GM12875 (cell line): ENCODE measurements at regions not wholly inside any gene's neighbourhood (a gene's known extent, or its start where the extent isn't known, plus 50 kb on each side); places are given as distances from the start of the nearest gene placed in this dataset.

Experiments
- H3K4me3 ChIP-seq: one replicate; pipeline ENCODE4 v1.5.1; 2011; ENCODE audit warnings: low read depth, low read length, control low read depth
- CTCF ChIP-seq: IDR thresholded peaks from 2 replicates; pipeline ENCODE4 v1.5.1; 2011; ENCODE audit warnings: low read depth, mild to moderate bottlenecking, control low read depth, inconsistent platforms, low read length, moderate library complexity, borderline replicate concordance; ENCODE audit not compliant: insufficient read depth

GRCh38 chr20:40161391-40161790, 527.6 kb downstream of the MAFB start:
- H3K4me3 ChIP-seq, result no peak overlapping the region
- TF ChIP-seq CTCF, result no peak

- peak; percentile 87 for TF ChIP-seq CTCF
- H3K4me3 ChIP-seq, result no peak overlapping the region
Measured at GRCh38 chr20:40160097-40160550, 528.9 kb downstream of the MAFB start.

DNA sequence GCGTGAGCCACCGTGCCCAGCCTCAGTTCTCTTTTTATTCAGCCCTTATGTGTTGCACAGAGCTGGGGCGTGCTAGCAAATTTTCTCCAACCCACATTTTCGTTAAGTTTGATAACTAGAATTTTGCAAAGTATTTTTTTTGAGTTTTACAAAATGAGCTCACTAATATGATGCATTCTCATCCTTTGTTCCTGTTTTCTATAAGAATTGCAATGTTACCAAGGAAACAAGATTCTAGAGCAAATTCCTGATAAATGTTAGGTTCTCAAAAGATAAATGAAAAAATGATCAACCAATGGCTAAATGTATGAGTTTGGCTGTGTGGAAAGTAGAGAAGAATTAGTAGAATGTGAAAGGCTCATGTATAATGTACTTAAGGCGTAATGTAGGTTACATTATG, 529.8 kb downstream of the MAFB start:
- H3K4me3 ChIP-seq, result no peak overlapping the region

GRCh38 chr20:40156600-40157317, 532.3 kb downstream of the MAFB start:
- no peak for TF ChIP-seq CTCF
- H3K4me3 ChIP-seq, result no peak overlapping the region

More for the DNA sequence above, 529.8 kb downstream of the MAFB start:
- no peak for TF ChIP-seq CTCF

DNA sequence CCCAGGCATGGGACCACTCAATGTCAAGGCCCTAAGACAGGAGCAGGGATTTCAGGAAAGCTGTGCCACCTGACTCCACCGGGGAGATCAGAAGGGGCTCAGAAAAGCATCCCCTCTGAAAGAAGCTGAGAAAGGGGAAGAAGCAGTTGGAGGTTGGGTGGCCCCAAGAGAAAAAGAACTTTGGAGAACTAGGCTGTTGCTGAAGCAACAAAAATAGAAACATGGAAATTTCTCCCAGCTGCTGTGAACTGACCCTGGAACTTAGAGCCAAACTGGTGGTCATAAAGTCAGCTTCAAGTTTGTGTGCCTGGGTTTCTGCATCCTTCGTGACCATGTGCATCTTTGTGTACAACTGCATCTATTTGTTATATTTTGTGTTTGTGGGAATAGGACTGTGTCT, 534.5 kb downstream of the MAFB start:
- H3K4me3 ChIP-seq, result no peak overlapping the region
- no peak for TF ChIP-seq CTCF

DNA sequence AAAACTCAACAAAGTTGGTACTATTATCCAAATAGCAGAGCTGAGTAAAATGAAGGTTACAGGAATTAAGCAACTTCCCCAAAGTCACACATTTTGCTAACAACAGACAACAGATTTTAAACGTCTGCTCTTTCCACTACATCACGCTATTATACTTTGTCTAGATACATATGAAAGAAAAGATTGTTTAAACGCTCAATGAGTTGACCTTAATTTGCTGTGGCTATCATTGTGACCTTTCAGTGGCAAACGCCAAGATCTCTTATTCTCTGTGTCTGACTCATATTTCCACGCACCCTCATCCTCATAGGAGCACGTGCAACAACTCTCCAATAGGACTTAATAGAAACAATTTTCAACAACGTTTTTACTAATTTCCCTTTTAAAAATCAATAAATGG, 540.1 kb downstream of the MAFB start:
- TF ChIP-seq CTCF, result no peak
- H3K4me3 ChIP-seq, result no peak overlapping the region

- TF ChIP-seq CTCF, result no peak
- H3K4me3 ChIP-seq, result no peak overlapping the region
Measured at GRCh38 chr20:40146071-40146470, 543.0 kb downstream of the MAFB start.
